HEK293 (cell line): ENCODE measurements at regions not wholly inside any gene's neighbourhood (a gene's known extent, or its start where the extent isn't known, plus 50 kb on each side); places are given as distances from the start of the nearest gene placed in this dataset.

Experiments
- CTCF ChIA-PET: fragments of 350-600 bp; formaldehyde crosslinking; extraction: SDS; loops from one replicate; lab custom pipeline; 2021; ENCODE audit warnings: antibody characterized with exemption; lab: Yijun Ruan, JAX
- POLR2A ChIA-PET: fragments of 300-600 bp; formaldehyde crosslinking; extraction: SDS; loops from one replicate; lab custom pipeline; 2020; ENCODE audit warnings: antibody characterized with exemption, inconsistent platforms; lab: Yijun Ruan, JAX
- H3K27ac ChIP-seq: fragments of 200-500 bp; sonication (Bioruptor generic); 2 replicates; pipeline ENCODE4 v1.5.1; 2014; ENCODE audit warnings: low read depth, low read length, control low read depth, inconsistent platforms; ENCODE audit errors: extremely low read depth
- H3K36me3 ChIP-seq, 2 experiments: fragments of 200-500 bp in 1 of 2; sonication (Bioruptor generic) in 1 of 2; 1 replicate in 1 of 2; 2 replicates in 1 of 2; pipeline ENCODE4 v1.5.1; 2014 to 2017; ENCODE audit warnings: inconsistent platforms in 2 of 2, low read length in 2 of 2; ENCODE audit not compliant: control insufficient read depth in 2 of 2, insufficient read depth in 1 of 2
- H3K4me1 ChIP-seq: fragments of 200-500 bp; sonication (Bioruptor generic); 2 replicates; pipeline ENCODE4 v1.5.1; 2014; ENCODE audit warnings: mild to moderate bottlenecking, low read length, inconsistent platforms; ENCODE audit not compliant: control insufficient read depth, insufficient read depth
- H3K4me3 ChIP-seq: 2 replicates; pipeline ENCODE4 v1.5.1; 2011; ENCODE audit warnings: low read depth, mild to moderate bottlenecking, control low read depth, low read length, moderate library complexity
- H3K9me3 ChIP-seq: fragments of 200-500 bp; sonication (Bioruptor generic); 2 replicates; pipeline ENCODE4 v1.5.1; 2014; ENCODE audit warnings: low read depth, low read length, inconsistent platforms; ENCODE audit not compliant: control insufficient read depth, insufficient read depth
- BCL6B ChIP-seq: fragments of 450-650 bp; formaldehyde crosslinking; IDR thresholded peaks from 2 replicates; pipeline ENCODE4 v1.5.1; 2017; ENCODE audit warnings: missing biosample characterization, missing genetic modification characterization
- HOXD13 ChIP-seq: sonication (generic); formaldehyde crosslinking; IDR thresholded peaks from 2 replicates; pipeline ENCODE4 v1.8.0; 2022; ENCODE audit warnings: missing genetic modification reagents, borderline replicate concordance
- MEIS1 ChIP-seq: sonication (generic); formaldehyde crosslinking; IDR thresholded peaks from 2 replicates; pipeline ENCODE4 v1.8.1; 2022; ENCODE audit warnings: missing genetic modification reagents, mild to moderate bottlenecking, borderline replicate concordance
- YY2 ChIP-seq: fragments of 450-650 bp; formaldehyde crosslinking; IDR thresholded peaks from 2 replicates; pipeline ENCODE4 v1.5.1; 2016; ENCODE audit warnings: missing biosample characterization, missing genetic modification characterization
- ZEB2 ChIP-seq: fragments of 450-650 bp; formaldehyde crosslinking; IDR thresholded peaks from 2 replicates; pipeline ENCODE4 v1.5.1; 2016; ENCODE audit warnings: missing biosample characterization, missing genetic modification characterization
- ZNF133 ChIP-seq: fragments of 450-650 bp; formaldehyde crosslinking; IDR thresholded peaks from 2 replicates; pipeline ENCODE4 v1.5.1; 2016; ENCODE audit warnings: missing biosample characterization, missing genetic modification characterization
- ZNF169 ChIP-seq: fragments of 450-650 bp; formaldehyde crosslinking; IDR thresholded peaks from 2 replicates; pipeline ENCODE4 v1.5.1; 2016; ENCODE audit warnings: missing biosample characterization, missing genetic modification characterization
- ZNF19 ChIP-seq: fragments of 450-650 bp; formaldehyde crosslinking; IDR thresholded peaks from 2 replicates; pipeline ENCODE4; 2016; ENCODE audit warnings: missing biosample characterization, missing genetic modification characterization, low read depth
- ZNF2 ChIP-seq: fragments of 450-650 bp; formaldehyde crosslinking; IDR thresholded peaks from 2 replicates; pipeline ENCODE4 v1.5.1; 2016; ENCODE audit warnings: missing biosample characterization, missing genetic modification characterization
- ZNF274 ChIP-seq, 2 experiments: fragments of 200-500 bp in 1 of 2; fragments of 450-650 bp in 1 of 2; sonication (Bioruptor generic) in 1 of 2; formaldehyde crosslinking in 1 of 2; IDR thresholded peaks; 2 replicates each; pipeline versions ENCODE4 v1.5.1 to v1.6.1; 2014 to 2016; ENCODE audit warnings: borderline replicate concordance in 1 of 2, inconsistent platforms in 1 of 2, low read length in 1 of 2, missing biosample characterization in 1 of 2, missing genetic modification characterization in 1 of 2
- ZNF302 ChIP-seq: fragments of 450-650 bp; formaldehyde crosslinking; IDR thresholded peaks from 2 replicates; pipeline ENCODE4 v1.5.1; 2016; ENCODE audit warnings: missing biosample characterization, missing genetic modification characterization, low read depth
- ZNF473 ChIP-seq: fragments of 450-650 bp; formaldehyde crosslinking; IDR thresholded peaks from 2 replicates; pipeline ENCODE4 v1.5.1; 2017; ENCODE audit warnings: missing biosample characterization, missing genetic modification characterization
- ZNF555 ChIP-seq: fragments of 450-650 bp; formaldehyde crosslinking; conservative IDR thresholded peaks from 2 replicates; pipeline ENCODE4 v1.5.1; 2017; ENCODE audit warnings: missing biosample characterization, mild to moderate bottlenecking, missing genetic modification characterization, inconsistent platforms
- ZNF558 ChIP-seq: fragments of 450-650 bp; formaldehyde crosslinking; IDR thresholded peaks from 2 replicates; pipeline ENCODE4 v1.5.1; 2016; ENCODE audit warnings: missing biosample characterization, missing genetic modification characterization
- ZNF704 ChIP-seq: fragments of 450-650 bp; formaldehyde crosslinking; IDR thresholded peaks from 2 replicates; pipeline ENCODE4 v1.5.1; 2016; ENCODE audit warnings: missing biosample characterization, missing genetic modification characterization
- ZNF777 ChIP-seq: fragments of 450-650 bp; formaldehyde crosslinking; IDR thresholded peaks from 2 replicates; pipeline ENCODE4 v1.5.1; 2017; ENCODE audit warnings: missing biosample characterization, missing genetic modification characterization, borderline replicate concordance
- ZNF791 ChIP-seq: fragments of 450-650 bp; formaldehyde crosslinking; IDR thresholded peaks from 2 replicates; pipeline ENCODE4 v1.5.1; 2016; ENCODE audit warnings: missing biosample characterization, missing genetic modification characterization
- TF ChIP-seq, protein P1 (sequence below): fragments of 450-650 bp; formaldehyde crosslinking; IDR thresholded peaks from 2 replicates; pipeline ENCODE4 v1.5.1; 2016; ENCODE audit warnings: missing biosample characterization, missing genetic modification characterization
- TF ChIP-seq, protein P2 (sequence below): fragments of 450-650 bp; formaldehyde crosslinking; IDR thresholded peaks from 2 replicates; pipeline ENCODE4 v1.5.1; 2016; ENCODE audit warnings: missing biosample characterization, missing genetic modification characterization
- TF ChIP-seq, protein P3 (sequence below): fragments of 450-650 bp; formaldehyde crosslinking; IDR thresholded peaks from 2 replicates; pipeline ENCODE4 v1.5.1; 2016; ENCODE audit warnings: missing biosample characterization, missing genetic modification characterization

- no peaks in the 10 kb centered on the region for H3K4me1 ChIP-seq
- no peaks in the 10 kb centered on the region for H3K9me3 ChIP-seq
- no peak overlapping the region for H3K4me3 ChIP-seq
- H3K27ac ChIP-seq = no peak overlapping the region
- no peaks in the 10 kb centered on the region for H3K36me3 ChIP-seq
- CTCF ChIA-PET = no interaction called here
- TF ChIP-seq, protein P1, sequence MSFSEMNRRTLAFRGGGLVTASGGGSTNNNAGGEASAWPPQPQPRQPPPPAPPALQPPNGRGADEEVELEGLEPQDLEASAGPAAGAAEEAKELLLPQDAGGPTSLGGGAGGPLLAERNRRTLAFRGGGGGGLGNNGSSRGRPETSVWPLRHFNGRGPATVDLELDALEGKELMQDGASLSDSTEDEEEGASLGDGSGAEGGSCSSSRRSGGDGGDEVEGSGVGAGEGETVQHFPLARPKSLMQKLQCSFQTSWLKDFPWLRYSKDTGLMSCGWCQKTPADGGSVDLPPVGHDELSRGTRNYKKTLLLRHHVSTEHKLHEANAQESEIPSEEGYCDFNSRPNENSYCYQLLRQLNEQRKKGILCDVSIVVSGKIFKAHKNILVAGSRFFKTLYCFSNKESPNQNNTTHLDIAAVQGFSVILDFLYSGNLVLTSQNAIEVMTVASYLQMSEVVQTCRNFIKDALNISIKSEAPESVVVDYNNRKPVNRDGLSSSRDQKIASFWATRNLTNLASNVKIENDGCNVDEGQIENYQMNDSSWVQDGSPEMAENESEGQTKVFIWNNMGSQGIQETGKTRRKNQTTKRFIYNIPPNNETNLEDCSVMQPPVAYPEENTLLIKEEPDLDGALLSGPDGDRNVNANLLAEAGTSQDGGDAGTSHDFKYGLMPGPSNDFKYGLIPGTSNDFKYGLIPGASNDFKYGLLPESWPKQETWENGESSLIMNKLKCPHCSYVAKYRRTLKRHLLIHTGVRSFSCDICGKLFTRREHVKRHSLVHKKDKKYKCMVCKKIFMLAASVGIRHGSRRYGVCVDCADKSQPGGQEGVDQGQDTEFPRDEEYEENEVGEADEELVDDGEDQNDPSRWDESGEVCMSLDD (tag by site-specific recombination) = no peak
- TF ChIP-seq HOXD13 (CRISPR knock-in tag) = no peak
- TF ChIP-seq ZNF274 (IDR thresholded peaks at IDR 0.05; ENCODE audit: low read length) = no peak
- no peak for TF ChIP-seq ZNF274 (tag by site-specific recombination; IDR thresholded peaks at IDR 0.05; ENCODE audit: borderline replicate concordance)
- TF ChIP-seq ZEB2 (tag by site-specific recombination) = no peak
- TF ChIP-seq, protein P2, sequence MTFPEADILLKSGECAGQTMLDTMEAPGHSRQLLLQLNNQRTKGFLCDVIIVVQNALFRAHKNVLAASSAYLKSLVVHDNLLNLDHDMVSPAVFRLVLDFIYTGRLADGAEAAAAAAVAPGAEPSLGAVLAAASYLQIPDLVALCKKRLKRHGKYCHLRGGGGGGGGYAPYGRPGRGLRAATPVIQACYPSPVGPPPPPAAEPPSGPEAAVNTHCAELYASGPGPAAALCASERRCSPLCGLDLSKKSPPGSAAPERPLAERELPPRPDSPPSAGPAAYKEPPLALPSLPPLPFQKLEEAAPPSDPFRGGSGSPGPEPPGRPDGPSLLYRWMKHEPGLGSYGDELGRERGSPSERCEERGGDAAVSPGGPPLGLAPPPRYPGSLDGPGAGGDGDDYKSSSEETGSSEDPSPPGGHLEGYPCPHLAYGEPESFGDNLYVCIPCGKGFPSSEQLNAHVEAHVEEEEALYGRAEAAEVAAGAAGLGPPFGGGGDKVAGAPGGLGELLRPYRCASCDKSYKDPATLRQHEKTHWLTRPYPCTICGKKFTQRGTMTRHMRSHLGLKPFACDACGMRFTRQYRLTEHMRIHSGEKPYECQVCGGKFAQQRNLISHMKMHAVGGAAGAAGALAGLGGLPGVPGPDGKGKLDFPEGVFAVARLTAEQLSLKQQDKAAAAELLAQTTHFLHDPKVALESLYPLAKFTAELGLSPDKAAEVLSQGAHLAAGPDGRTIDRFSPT (tag by site-specific recombination) = no peak
- POLR2A ChIA-PET = no interaction called here
Observed at GRCh38 chr4:177681902-177682301, 239.7 kb upstream of the AGA start.

GRCh38 chr4:177687117-177687516, 244.9 kb upstream of the AGA start:
- Histone ChIP-seq H3K4me3 (no peak overlapping the region), H3K9me3 (no peaks in the 10 kb centered on the region), H3K36me3 (no peaks in the 10 kb centered on the region), H3K4me1 (no peaks in the 10 kb centered on the region), H3K27ac (no peak overlapping the region)
- ChIA-PET POLR2A (no interaction called here), CTCF (no interaction called here)
- TF ChIP-seq, protein P3, sequence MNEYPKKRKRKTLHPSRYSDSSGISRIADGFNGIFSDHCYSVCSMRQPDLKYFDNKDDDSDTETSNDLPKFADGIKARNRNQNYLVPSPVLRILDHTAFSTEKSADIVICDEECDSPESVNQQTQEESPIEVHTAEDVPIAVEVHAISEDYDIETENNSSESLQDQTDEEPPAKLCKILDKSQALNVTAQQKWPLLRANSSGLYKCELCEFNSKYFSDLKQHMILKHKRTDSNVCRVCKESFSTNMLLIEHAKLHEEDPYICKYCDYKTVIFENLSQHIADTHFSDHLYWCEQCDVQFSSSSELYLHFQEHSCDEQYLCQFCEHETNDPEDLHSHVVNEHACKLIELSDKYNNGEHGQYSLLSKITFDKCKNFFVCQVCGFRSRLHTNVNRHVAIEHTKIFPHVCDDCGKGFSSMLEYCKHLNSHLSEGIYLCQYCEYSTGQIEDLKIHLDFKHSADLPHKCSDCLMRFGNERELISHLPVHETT (tag by site-specific recombination) = no peak
- no peak for TF ChIP-seq BCL6B (tag by site-specific recombination)
- TF ChIP-seq ZNF302 (tag by site-specific recombination) = no peak
- no peak for TF ChIP-seq ZNF2 (tag by site-specific recombination)
- no peak for TF ChIP-seq ZNF473 (tag by site-specific recombination)
- TF ChIP-seq ZNF558 (tag by site-specific recombination) = no peak
- TF ChIP-seq ZNF555 (tag by site-specific recombination) = no peak
- TF ChIP-seq MEIS1 = no peak
- TF ChIP-seq ZNF133 = no peak
- no peak for TF ChIP-seq ZNF169 (tag by site-specific recombination)
- no peak for TF ChIP-seq ZNF777 (tag by site-specific recombination)
- no peak for TF ChIP-seq ZNF704 (tag by site-specific recombination)
- no peak for TF ChIP-seq ZNF19 (tag by site-specific recombination)
- TF ChIP-seq ZNF791 (tag by site-specific recombination) = no peak
- no peak for TF ChIP-seq YY2 (tag by site-specific recombination)
